HG03565 (cell line): ENCODE measurements at regions not wholly inside any gene's neighbourhood (a gene's known extent, or its start where the extent isn't known, plus 50 kb on each side); places are given as distances from the start of the nearest gene placed in this dataset.
A peak's percentile ranks its signal among the peaks of the same experiment; 100 is the strongest.

Source experiments
- ATAC-seq: cut with Tn5 transposase; IDR thresholded peaks from one replicate; pipeline ENCODE4 v1.9.1; 2021; ENCODE audit warnings: mild to moderate bottlenecking, moderate library complexity; ENCODE audit not compliant: unreplicated experiment

DNA sequence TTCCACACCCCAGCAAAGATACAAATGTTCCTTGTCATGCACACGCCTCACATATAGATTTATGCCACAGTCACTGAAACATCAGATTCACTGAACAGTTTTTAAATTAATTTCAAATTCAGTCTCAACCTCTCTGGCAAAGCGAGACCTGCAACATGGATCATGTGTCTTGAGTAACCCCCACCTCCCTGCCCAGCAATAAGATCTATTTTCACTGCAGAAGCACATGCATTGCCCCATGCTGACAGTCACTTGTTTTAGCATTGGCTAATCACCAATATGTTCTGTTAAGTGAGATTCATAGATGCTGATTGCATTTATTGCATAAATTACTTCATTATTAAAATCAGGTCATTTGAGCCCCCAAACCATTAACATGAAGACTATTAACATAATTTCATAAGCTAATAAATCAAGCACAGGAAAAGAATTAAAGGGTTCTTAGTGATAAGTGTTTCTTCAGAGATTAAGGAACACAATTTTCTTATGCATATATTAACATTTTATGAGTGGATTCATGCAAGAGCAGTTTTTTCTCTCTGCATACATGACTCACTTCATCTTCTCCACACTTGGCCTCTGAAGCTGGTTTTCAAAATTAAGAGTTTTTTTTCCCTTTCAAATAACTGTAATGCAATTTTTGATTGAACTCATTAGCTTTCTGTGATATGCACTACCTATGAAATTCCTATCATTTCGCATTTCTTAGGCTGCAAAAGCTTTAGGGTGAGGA is 173.2 kb upstream of the SOX4 start:
- no peak for ATAC-seq

DNA sequence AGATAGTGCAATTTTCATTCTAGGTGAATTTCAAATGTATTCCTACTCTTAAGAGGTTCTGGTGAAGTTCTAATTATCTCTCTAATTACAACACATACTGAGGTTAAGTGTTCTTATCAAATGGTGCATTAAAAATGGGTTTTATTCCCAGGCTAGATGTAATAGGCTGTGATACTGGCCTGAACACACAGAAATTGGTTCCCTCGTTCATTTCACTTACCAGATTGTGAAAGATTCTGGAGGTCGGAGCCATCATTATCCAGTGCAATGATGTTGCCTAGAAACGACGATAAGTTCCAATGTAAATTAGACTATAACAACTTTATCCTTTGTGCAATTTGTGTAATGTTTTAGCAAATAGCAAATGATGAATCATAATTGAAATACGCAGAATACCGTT is 172.6 kb upstream of the SOX4 start:
- no peak for ATAC-seq

DNA sequence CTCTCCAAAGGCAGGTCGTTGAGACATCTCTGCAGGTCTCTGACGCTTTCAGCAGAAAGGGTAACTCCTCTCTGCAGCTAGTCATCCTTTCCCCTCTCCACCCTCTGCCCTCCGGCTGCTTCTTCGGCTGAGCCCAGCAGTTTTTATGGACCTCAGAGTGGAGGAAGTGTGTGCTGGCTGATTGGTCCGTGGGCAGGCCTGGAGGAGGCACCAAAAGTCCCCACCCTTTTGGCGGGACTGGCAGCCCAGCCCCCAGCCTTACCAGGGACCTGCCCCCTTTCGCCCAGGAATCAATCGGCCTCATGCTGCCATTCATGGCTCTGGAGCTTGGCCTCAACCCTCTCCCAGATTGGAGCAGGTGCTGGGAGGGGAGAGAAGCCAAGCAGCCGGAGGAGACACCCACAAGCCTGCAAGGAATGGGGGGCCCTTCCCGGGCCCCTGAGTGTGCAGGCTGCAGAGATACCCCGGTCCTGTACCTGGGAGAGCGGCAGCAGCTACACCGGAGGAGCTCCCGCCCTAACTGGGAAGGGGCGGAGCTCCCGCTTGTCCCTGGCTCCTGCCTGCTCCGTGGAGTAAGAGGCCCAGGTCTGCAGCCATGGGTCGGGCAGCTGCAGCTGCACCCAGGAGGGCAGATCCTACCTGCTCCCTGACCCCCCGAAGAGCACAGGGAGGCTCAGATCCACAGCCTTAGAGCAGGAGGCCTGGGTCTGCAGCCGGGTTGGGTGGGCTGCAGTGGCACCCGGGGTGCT is 170.3 kb upstream of the SOX4 start:
- ATAC-seq, result no peak

DNA sequence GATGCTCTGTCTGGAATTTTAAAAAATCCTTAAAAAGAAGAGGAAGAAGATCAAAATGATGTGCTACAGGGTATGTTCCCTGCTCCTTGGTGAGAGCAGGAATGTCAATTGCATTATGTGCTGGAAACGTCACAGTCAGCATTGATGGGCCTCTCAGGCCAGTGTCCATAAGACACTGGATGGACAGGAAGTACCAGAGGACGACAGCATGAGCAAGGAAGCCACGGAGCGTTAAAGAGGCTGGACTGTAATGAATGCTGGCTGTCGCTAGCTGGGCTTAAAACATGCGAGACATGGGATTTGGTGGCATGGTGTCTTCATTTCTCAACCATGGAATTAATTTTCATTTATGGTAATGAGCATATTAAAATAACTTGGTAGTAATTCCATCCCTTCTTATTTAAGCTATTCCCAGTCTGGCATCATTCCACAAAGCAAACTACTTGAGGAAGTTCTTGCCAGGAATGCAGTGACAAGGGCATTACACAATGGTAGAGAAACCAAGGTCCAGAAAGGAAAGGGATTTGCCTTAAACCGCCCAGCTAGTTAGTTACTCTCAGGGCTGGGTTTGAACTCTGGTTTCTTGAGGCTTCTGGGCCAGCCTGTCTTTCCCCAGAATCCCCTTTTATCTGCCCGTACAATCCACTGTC is 166.6 kb upstream of the SOX4 start:
- no peak for ATAC-seq

DNA sequence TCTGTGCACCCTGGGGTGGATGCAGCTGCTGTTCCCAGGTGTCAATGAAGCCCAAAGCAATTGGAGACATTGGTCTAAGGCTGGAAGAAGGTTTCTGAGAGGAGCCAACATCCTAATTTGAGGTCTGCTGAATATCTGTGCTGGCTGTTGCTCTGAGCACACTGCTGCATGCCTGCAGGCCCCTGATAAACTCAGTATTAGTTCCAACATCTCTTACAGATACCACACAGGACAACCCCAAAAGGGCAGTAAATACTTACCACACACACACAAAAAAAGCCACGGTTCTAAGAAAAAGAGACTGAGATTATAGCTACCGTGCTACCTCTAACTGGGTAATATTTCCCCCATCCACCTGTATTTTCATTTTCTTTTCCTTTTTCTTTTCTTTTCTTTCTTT is 164.3 kb upstream of the SOX4 start:
- no peak for ATAC-seq

DNA sequence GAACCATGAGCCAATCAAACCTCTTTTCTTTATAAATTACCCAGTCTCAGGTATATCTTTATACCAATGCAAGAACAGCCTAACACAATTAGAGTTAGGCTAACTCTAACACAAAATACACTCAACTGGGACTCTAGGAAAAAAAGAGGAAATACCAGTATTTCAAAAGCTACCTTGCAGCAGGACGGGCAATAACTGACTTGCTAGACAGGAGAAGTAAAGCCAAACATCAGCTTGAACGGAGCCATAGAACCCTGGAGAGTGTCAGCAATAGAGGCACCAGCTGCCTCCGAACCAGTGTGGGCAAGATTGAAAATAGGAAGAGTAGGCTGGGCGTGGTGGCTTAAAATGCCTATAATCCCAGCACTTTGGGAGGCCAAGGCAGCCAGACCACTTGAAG is 162.0 kb upstream of the SOX4 start:
- no peak for ATAC-seq

DNA sequence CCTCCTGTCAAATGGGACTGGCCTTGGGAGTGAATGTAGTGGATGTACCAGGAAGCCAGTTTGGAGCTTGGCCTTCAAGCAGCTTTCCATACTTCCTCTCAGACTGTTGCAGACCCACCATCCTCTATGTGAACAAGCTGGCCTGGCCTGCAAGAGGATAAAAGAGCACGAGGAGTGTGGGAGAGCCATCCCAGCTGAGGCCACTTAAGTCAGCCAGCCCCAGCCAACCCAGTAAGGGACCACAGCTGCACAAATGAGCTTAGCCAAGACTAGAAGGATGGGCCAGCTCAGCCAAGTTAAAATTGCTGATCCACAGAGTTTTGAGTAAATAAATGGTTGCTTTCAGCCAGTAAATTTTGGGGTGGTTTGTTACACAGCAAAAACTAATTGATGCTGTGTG is 156.9 kb upstream of the SOX4 start:
- ATAC-seq, result no peak

DNA sequence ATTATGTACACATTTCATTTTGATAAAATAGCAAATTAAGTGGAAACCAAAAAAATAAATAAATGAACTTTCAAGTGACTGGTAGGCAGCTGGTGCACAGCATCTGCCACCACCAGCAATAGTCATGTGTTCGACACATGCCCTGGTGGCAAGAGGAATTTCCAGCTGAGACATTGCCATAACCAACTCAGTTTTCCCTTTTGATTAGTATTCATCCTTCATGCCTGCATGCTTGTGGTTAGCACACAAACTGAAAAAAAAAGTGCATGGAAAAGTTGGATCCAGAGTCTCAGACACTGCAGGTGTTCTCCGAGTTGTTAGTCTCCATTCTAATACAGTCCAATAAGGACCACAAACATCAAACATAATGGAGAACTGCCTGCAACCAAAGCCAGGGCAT is 156.0 kb upstream of the SOX4 start:
- no peak for ATAC-seq

DNA sequence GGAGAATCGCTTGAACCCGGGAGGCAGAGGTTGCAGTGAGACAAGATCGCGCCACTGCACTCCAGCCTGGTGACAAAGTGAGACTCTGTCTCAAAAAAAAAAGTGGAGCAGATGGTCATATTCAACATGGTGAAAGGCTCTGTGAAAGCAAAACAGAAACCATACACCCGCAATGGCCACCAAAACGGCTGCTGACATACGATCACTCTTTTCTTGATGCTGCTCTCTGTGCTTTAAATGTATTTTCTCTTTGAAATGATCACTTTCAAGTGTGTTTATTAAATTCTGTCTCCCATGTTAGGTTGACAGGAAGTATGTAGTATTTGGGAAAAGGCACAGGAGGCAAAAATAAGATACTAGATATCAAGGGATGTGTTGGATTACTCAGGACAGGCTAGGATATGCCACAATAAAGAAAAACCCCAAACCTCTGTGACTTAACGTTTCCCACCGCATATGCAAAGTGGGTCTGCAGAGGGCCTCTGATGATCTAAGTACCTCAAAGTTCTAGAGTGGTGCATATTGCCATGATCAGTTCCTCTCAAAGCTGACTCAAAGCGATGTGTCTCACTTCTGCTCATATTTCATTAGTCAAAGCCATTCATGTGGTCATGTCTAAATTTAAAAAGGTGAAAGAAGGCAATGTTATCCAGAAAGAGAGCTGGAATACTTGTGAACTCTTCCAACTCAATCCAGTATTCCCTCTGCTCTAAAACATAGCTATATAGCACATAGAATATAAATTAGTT is 155.1 kb upstream of the SOX4 start:
- ATAC-seq, result peak; percentile 94

DNA sequence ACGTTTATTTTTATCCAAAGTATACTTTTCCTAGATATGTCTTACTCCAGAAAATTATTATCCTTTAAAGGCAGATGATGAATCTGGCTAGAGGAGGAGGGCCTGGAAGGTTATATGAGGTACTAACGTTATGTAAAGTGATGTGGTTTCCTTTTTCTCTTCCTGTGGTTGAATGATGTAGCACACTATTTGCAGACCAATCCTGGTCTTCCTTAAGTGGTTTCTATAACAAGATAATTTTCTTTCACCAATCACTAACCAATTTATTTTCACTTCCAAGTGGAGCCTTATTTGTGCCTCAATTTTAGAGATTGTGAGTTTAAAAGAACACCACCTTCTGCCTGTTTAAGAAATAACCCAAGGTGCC is 154.6 kb upstream of the SOX4 start:
- ATAC-seq, result peak; percentile 38

DNA sequence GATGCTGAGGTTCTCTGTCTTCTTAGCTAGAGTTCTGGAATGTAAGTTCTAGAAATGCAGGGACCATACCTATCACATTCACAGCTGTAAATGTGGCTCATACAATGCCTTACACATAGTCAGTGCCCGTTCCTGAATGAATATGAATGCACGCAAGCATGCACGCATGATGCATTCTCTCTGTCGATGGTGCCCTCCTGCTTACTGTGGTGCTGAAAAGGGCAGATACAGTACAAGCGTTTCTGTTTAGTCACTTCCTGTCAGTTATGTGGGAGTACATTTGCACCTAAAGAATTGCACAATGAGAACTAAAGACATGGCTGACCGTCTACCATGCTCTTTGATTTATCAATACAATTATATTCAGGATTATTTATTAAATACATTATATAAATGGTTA is 152.2 kb upstream of the SOX4 start:
- ATAC-seq, result no peak

DNA sequence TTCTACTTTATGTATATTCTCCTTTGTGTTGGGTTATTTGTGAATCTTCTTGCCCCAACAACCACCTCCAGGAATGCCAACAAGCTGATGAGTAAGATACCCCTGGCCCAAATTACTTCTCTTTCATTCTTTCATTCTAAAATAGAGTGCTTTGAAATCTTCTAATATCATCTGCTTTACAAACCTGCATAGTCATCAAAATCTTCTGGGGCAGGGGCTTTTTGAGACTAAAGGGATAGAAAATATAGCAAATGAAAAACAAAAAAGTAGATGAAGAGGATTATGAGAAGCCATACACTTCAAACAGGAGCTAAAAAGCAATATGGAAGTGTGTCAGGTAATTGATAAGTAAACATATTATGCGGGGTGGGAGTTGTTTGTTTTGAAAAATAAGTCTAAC is 150.7 kb upstream of the SOX4 start:
- no peak for ATAC-seq

DNA sequence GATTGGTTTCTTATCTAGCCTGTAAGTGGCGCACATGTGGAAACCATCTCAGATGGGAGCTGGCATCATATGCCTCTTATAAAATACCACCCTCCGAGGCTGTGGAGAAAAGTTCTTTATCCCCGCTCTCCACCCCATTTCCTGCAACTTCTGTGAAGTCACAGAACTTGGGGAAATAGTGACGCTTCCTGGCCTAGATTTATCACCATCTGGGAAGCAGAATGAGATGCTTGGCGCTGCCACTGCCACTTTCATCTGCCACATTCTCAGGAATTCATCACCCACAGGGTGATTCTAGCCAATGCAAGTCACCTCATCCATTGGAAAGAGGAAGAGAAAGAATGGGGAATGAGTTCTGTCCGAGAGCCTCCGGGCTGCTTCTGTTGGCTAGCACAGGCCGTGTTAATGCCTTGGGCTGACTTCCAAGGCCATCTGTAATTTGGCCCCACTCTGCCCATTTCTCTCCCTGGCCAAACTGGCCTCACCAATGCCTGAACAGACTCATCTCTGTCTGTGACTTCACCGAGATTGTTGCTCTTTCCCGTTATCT is 148.8 kb upstream of the SOX4 start:
- ATAC-seq, result no peak

DNA sequence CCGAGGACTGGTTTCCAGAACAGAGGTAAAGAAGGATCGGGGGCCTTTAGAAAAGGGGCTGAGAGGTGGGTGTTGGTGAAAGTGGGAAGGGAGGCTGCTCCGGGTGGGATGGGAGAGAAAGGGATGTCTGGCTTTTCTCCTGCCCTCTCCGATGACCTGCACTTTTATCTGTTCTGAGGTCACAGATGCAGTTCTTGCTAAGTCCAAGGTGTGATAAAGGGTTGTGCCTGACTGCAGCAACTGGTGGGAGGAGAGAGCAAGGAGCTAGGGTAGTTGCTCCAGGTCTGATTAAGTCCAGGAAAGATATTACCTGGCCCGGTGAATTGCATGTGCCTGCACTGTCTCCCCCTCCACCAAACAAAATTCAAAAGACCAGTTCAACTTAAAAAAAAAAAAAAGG is 145.6 kb upstream of the SOX4 start:
- ATAC-seq, result no peak

DNA sequence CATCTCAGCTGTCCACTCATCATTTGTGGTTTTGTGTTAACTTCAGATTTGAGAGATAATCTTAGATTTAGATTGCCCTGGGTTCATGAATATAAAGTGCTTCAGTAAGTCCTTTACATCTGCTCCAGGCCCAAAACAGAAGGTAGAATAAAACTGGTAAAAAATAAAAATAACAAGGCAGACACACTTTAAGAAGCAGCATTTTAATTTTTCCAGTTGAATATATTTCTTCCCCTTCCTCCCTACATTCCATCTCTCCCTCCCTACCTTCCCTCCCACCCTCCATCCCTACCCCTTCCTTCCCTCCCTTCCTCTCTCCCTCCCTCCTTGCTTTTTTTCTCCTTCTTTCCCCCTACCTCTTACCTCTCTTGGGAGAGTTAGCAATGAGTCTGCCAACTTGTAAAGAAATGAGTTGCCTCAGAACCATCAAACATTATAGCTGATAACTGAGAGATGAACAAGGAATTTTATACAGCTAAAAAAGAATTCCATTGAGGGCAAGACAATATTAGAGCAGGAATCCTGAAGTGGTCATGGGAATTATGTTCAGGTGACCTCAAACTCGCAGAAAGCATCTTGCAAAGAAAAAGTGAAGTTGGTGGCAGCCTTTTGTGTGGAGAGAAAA is 145.0 kb upstream of the SOX4 start:
- ATAC-seq, result no peak

DNA sequence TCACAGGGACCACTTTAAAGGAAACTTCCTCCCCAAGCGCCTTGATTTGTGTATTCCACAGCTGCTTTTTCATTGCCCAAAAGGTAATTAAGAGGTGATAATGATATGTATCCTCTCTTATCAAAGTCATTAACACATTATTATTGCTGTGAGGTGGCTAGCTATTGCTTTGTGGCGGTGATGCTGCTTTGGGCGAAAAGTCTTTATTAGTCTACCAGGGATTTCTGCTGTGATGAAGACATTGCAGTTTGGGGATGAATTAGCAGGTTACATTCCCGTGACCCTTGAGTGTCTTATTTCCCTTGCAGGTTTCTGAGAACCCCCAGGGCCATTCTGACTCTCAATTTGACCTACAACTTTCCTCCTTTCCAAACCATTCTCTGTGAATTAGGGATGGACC is 143.4 kb upstream of the SOX4 start:
- ATAC-seq, result no peak

DNA sequence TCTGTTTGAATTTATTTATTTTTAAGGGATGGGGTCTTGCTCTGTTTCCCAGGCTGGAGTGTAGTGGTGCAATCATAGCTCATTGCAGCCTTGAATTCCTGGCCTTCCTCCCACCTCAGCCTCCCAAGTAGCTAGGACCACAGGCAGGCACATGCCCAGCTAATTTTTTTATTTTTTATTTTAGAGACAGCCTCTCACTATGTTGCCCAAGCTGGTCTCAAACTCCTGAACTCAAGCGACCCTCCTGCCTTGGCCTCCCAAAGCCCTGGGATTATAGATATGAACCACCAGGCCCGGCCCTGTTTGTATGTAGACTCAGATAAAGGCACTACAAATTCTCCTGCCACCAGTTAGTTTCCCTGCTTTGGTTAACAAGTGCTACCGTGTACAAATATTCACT is 142.9 kb upstream of the SOX4 start:
- no peak for ATAC-seq

DNA sequence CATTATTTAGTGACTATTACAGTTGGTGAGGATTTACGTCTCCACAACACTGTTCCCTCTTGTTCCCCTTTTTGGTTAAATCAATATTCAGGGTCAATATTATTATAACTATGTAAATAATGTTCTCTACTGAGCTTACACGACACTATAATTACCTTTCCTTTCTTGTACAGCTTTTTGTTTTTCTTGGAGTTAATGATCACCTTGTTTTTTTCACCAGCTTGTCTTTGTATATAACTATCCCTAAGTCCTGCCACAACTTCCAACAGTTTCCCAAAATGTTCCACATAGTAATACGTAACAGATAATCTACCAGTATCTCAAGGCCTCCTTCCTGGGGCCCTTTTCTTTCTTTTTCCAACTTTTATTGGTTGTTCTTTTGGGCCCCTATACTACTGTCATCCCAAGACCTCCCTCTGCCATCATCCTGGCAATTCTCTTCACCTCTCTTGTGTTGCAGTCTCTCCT is 142.0 kb upstream of the SOX4 start:
- ATAC-seq, result no peak

DNA sequence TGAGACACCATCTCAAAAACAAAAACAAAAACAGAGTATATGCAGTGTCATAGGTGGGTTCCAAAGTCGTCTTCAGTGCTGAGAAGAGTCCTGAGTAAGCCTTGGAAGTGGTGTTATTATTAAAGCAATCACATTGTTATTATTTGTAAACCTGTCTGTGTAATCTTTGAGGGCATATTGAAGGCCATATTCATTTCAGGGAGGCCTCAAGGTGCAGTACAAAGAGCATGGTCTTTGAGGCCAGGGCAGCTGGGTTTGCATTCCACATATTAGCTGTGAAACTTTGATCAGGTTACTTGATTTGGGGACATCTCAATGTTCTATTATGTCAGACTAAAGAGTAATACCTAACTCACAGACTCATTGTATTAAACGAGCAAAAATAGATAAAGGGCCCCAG is 139.3 kb upstream of the SOX4 start:
- ATAC-seq, result no peak

DNA sequence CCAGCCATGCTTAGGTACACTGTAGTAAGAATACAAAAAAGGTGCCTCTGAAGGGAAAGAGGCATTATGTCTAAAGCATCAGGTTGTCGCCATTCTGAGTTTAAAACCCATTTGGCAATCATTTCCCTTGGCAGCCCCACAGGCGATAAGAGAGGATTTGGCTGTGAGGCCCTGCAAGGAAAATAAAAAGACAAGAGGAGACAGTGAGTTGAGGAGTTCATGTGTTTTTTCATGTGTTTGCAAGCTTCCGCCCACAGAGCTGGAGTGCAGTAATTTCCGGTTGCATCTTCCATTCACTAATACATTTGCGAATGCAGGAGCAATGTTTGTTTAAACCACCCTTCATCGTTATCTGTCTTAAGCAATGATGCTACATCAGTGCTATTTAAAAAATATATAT is 138.5 kb upstream of the SOX4 start:
- no peak for ATAC-seq

DNA sequence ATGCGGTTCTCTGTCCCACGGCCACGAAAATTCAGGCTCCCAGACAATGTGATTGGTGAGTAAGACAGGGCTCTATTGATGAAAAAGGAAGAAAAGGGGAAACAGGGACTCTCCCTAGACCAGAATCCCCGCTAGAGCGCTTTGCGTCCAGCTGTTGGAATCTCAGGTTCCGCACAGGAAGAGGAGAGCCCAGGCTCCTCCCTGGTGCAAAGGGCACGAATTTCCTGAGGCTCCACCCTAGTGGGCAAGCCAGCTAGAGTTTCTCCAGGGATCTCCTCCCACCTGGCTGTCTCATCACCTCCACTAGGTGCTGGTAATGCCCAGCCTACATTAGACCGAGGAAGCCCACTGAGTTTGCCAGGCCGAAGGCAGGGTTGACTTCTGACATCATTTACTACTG is 135.9 kb upstream of the SOX4 start:
- ATAC-seq, result no peak
